Stomach (tissue), 8 donors: ENCODE measurements at regions not wholly inside any gene's neighbourhood (a gene's known extent, or its start where the extent isn't known, plus 50 kb on each side); places are given as distances from the start of the nearest gene placed in this dataset.

Source experiments
- DNase-seq, 2 donors: peaks; one replicate each; pipeline versions ENCODE4 v3.0.0 to v3.0.0-alpha.2; 2013 to 2019
- H3K27ac ChIP-seq, 5 donors: fragments of 200-600 bp in 4 of 5; sonication (generic) in 4 of 5; one replicate each; pipeline ENCODE4 v1.5.1; 2013 to 2019; ENCODE audit warnings: mild to moderate bottlenecking in 1 of 5, moderate library complexity in 1 of 5
- H3K27me3 ChIP-seq, 3 donors: fragments of 200-600 bp; sonication (generic); one replicate each; pipeline ENCODE4 v1.5.1; 2017 to 2019; ENCODE audit warnings: mixed run types in 1 of 3
- H3K36me3 ChIP-seq, 4 donors: fragments of 200-600 bp; sonication (generic); 1 replicate in 3 of 4; 2 replicates in 1 of 4; pipeline ENCODE4 v1.5.1; 2016 to 2019
- H3K4me1 ChIP-seq, 4 donors: fragments of 200-600 bp; sonication (generic); one replicate each; pipeline ENCODE4 v1.5.1; 2016 to 2019
- H3K4me3 ChIP-seq, 4 donors: fragments of 200-600 bp; sonication (generic) in 3 of 4; one replicate each; pipeline ENCODE4 v1.5.1; 2016 to 2019; ENCODE audit warnings: mild to moderate bottlenecking in 1 of 4
- H3K9me3 ChIP-seq, 4 donors: fragments of 200-600 bp; sonication (generic); one replicate each; pipeline ENCODE4 v1.5.1; 2016 to 2019
- EP300 ChIP-seq: sonication (generic); formaldehyde crosslinking; IDR thresholded peaks from one replicate; pipeline ENCODE4 v1.6.1; 2017; ENCODE audit warnings: antibody characterized with exemption
- POLR2A ChIP-seq, 4 donors: fragments of 450-650 bp; IDR thresholded peaks; one replicate each; pipeline ENCODE4 v1.6.1; 2016; ENCODE audit warnings: antibody characterized with exemption in 4 of 4, control low read depth in 2 of 4, mild to moderate bottlenecking in 1 of 4, moderate library complexity in 1 of 4
- POLR2AphosphoS5 ChIP-seq, 3 donors: sonication (generic); formaldehyde crosslinking; IDR thresholded peaks; one replicate each; pipeline ENCODE4 v1.6.1; 2016; ENCODE audit warnings: antibody characterized with exemption in 3 of 3
- WGBS, 5 donors: extraction: QIAGEN DNeasy Blood & Tissue Kit in 3 of 5; methylation state at CpG; one replicate each; pipeline versions ENCODE4 v1.1.5 to v1.1.7; 2013 to 2018; 5-methylcytosine and 5-hydroxymethylcytosine counted together
- intact Hi-C: fragments of 100-400 bp; cut with DNase I; formaldehyde crosslinking; loops from one replicate; pipeline ENCODE4 v1.15.1; 2023; ENCODE audit warnings: low total_unique reads
- TF ChIP-seq, protein P1 (sequence below), 7 experiments: fragments of 450-650 bp in 4 of 7; fragments of 200-600 bp in 3 of 7; sonication (generic) in 3 of 7; IDR thresholded peaks; one replicate each; pipeline ENCODE4 v1.5.1; 2016 to 2019; ENCODE audit warnings: antibody characterized with exemption in 7 of 7, control low read depth in 2 of 7, mild to moderate bottlenecking in 1 of 7
- donor health status: healthy with polysubstance abuse.
- donor health status: Bipolar disorder and iron deficiency.
- donor health status: healthy.

DNA sequence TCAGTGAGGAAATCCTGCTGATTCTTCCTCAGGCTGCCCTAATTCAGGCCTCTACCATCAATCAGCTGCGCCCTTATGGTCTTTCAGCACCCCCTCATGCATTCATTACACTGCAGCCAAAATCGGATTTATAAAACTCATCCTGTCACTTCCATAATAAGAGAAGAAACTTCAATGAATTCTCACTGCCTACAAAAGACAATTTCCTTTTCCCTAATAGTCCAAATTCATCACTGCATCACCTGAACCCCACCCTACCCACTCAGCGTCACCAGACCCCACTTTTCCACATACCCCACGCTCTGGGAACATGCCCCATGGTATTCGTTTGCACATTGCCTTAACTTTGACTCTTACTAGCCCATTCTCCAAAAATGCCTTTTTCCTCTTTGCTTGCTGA is 92.0 kb downstream of the C13orf42 start:
- H3K27me3 ChIP-seq: no peaks in the 10 kb centered on the region
- intact Hi-C loops: no loop called here
- TF ChIP-seq POLR2A (IDR thresholded peaks at IDR 0.05): no peak
- TF ChIP-seq POLR2AphosphoS5 (IDR thresholded peaks at IDR 0.05): no peak
- TF ChIP-seq EP300: no peak
- TF ChIP-seq, protein P1, sequence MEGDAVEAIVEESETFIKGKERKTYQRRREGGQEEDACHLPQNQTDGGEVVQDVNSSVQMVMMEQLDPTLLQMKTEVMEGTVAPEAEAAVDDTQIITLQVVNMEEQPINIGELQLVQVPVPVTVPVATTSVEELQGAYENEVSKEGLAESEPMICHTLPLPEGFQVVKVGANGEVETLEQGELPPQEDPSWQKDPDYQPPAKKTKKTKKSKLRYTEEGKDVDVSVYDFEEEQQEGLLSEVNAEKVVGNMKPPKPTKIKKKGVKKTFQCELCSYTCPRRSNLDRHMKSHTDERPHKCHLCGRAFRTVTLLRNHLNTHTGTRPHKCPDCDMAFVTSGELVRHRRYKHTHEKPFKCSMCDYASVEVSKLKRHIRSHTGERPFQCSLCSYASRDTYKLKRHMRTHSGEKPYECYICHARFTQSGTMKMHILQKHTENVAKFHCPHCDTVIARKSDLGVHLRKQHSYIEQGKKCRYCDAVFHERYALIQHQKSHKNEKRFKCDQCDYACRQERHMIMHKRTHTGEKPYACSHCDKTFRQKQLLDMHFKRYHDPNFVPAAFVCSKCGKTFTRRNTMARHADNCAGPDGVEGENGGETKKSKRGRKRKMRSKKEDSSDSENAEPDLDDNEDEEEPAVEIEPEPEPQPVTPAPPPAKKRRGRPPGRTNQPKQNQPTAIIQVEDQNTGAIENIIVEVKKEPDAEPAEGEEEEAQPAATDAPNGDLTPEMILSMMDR (IDR thresholded peaks at IDR 0.05): no peak
- no peak overlapping the region for H3K27ac ChIP-seq
- H3K4me1 ChIP-seq: no peaks in the 10 kb centered on the region
- 83 to 91% (median 87%) methylated on average over 5 of the region's 5 CpGs for WGBS, 5 donors
- no peaks in the 10 kb centered on the region for H3K36me3 ChIP-seq
- no peak for DNase-seq
- H3K4me3 ChIP-seq: no peak overlapping the region
- H3K9me3 ChIP-seq: peaks cover 0 to 15% (median 7%) of the 10 kb centered on the region in 4 donors

DNA sequence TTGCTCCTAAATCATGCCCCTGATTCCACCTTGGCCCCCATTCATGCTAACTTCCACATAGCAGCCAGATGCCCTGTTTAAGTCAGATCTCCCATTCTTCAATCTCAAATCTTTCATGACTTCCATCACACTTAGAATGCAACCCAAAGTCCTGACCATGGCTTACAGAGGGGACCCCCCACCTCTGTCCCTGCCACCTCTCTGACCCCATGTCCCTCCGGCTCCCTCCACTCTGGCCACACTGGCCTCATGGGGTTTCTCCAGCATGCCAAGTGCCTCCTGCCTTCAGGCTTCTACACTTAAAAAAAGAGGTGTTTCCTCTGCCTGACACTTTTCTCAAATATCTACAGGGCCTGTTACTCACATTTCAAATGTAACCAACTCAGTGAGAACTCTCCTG is 93.6 kb downstream of the C13orf42 start:
- intact Hi-C loops: no loop called here
- H3K36me3 ChIP-seq: no peaks in the 10 kb centered on the region
- DNase-seq: no peak
- no peak overlapping the region for H3K4me3 ChIP-seq
- TF ChIP-seq POLR2AphosphoS5 (IDR thresholded peaks at IDR 0.05) (no peak), EP300 (no peak), POLR2A (IDR thresholded peaks at IDR 0.05) (no peak)
- TF ChIP-seq, protein P1 (IDR thresholded peaks at IDR 0.05): no peak
- 75 to 95% (median 90%) methylated on average over 1 of the region's 1 CpG for WGBS, 5 donors
- H3K27me3 ChIP-seq: no peaks in the 10 kb centered on the region
- peaks cover 0 to 9% (median 9%) of the 10 kb centered on the region in 4 donors for H3K9me3 ChIP-seq
- H3K27ac ChIP-seq: no peak overlapping the region
- H3K4me1 ChIP-seq: no peaks in the 10 kb centered on the region

DNA sequence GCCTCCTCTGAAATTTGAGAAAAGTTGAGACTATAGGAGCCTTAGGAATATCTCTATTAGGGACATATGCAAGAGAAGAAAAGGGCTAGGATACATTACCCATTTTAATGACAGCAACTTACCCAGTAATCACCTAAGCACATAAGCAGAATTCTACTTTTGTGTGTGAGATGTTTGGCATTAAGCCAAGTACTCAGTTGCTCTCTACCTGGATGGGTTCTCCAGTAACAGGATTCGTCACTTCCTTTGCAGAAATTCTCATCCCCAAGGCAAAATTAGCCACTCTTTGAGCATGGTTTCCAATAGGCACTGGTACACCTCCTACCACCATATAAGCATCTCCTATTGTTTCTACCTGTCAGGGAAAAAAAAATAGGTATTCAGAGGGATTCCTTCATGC is 95.1 kb downstream of the C13orf42 start:
- Histone ChIP-seq H3K27me3 (no peaks in the 10 kb centered on the region), H3K4me1 (no peaks in the 10 kb centered on the region), H3K4me3 (no peak overlapping the region), H3K36me3 (no peaks in the 10 kb centered on the region), H3K9me3 (peaks cover 0 to 9% (median 9%) of the 10 kb centered on the region in 4 donors), H3K27ac (no peak overlapping the region)
- WGBS, 5 donors: 67 to 82% (median 76%) methylated on average over 1 of the region's 1 CpG
- intact Hi-C loops: no loop called here
- TF ChIP-seq EP300 (no peak), POLR2A (IDR thresholded peaks at IDR 0.05) (no peak), POLR2AphosphoS5 (IDR thresholded peaks at IDR 0.05) (no peak)
- TF ChIP-seq, protein P1 (IDR thresholded peaks at IDR 0.05): no peak
- no peak for DNase-seq

DNA sequence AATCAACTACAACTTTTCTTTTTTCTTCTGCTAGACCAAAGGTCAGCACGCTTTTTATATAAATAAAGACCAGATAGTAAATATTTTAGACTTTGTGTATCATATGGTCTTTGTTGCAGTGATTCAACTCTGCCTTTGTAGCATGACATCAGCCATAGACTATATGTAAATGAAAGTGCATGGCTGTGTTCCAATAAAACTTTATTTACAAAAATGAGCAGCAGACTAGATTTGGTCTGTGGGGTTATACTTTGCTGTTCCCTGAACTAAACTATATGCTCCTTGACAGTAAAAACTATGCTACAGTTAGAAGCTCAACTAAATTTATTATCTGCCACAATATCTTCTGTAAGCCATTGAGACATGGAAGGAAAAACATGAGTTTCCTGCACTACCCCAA is 100.0 kb downstream of the RNASEH2B start:
- Histone ChIP-seq H3K4me3 (no peak overlapping the region), H3K27ac (no peak overlapping the region), H3K4me1 (peaks cover 0 to 3% (median 0%) of the 10 kb centered on the region in 4 donors), H3K27me3 (peaks cover 0 to 4% (median 0%) of the 10 kb centered on the region in 3 donors), H3K36me3 (no peaks in the 10 kb centered on the region), H3K9me3 (peaks cover 0 to 9% (median 9%) of the 10 kb centered on the region in 4 donors)
- TF ChIP-seq, protein P1 (IDR thresholded peaks at IDR 0.05): no peak
- TF ChIP-seq POLR2A (IDR thresholded peaks at IDR 0.05): no peak
- no peak for TF ChIP-seq EP300
- no peak for TF ChIP-seq POLR2AphosphoS5 (IDR thresholded peaks at IDR 0.05)
- intact Hi-C loops: no loop called here
- 55 to 80% (median 74%) methylated on average over 1 of the region's 1 CpG for WGBS, 5 donors
- no peak for DNase-seq
